GM10266 (cell line): ENCODE measurements at regions not wholly inside any gene's neighbourhood (a gene's known extent, or its start where the extent isn't known, plus 50 kb on each side); places are given as distances from the start of the nearest gene placed in this dataset.

Experiments used
- DNase-seq: peaks from one replicate; pipeline ENCODE4 v3.0.0; 2012; ENCODE audit errors: extremely low spot score
- TF ChIP-seq, protein P1 (sequence below): IDR thresholded peaks from 2 replicates; pipeline ENCODE4 v1.5.1; 2012; ENCODE audit warnings: mild to moderate bottlenecking, low read depth; ENCODE audit not compliant: control insufficient read depth, insufficient read depth; ENCODE audit errors: missing control alignments

DNA sequence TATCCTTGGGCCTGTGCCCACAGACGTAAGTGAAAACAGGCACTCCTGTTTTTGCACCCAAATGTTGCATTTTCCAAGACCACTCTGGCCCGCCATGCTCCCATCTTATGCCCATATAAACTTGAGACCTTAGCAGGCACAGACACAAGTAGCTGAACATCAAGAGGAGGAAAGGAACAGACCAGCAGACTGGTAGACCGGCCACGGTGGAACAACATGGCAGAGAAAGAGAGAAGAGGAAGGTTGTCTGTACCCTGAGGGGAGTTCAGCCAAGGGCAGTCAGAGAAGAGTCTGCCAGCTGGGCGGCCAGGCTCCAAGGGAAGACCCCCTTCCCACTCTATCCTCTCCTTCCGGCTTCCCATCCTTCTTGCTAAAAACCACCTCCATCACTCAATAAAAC lies 85.3 kb downstream of the GPR37 start:
- TF ChIP-seq, protein P1, sequence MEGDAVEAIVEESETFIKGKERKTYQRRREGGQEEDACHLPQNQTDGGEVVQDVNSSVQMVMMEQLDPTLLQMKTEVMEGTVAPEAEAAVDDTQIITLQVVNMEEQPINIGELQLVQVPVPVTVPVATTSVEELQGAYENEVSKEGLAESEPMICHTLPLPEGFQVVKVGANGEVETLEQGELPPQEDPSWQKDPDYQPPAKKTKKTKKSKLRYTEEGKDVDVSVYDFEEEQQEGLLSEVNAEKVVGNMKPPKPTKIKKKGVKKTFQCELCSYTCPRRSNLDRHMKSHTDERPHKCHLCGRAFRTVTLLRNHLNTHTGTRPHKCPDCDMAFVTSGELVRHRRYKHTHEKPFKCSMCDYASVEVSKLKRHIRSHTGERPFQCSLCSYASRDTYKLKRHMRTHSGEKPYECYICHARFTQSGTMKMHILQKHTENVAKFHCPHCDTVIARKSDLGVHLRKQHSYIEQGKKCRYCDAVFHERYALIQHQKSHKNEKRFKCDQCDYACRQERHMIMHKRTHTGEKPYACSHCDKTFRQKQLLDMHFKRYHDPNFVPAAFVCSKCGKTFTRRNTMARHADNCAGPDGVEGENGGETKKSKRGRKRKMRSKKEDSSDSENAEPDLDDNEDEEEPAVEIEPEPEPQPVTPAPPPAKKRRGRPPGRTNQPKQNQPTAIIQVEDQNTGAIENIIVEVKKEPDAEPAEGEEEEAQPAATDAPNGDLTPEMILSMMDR: no peak
- DNase-seq: no peak

GRCh38 chr7:124679586-124680225 lies 85.9 kb downstream of the GPR37 start:
- TF ChIP-seq, protein P1: no peak
- no peak for DNase-seq

- DNase-seq: no peak
- TF ChIP-seq, protein P1: no peak
Measured at GRCh38 chr7:124679146-124679545, 86.4 kb downstream of the GPR37 start.

DNA sequence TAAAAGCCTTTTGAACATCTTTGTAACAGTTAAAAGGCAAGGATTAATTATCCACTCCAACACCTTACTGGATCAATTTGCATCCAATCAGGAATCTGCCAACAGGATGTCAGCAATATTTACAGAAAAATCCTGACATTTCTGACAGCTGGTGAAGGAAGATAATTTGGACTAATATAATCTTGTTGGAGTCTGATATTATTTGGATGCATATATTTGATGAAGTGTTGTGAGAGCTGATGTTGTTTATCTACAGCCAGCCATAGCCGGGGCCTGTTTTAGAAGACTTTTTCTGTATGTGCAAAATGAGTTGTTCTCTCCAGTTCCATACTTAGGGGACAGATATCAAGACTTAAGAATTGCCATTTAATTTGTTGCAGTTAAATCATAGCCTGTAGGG lies 91.1 kb downstream of the GPR37 start:
- no peak for DNase-seq
- TF ChIP-seq, protein P1: no peak

DNA sequence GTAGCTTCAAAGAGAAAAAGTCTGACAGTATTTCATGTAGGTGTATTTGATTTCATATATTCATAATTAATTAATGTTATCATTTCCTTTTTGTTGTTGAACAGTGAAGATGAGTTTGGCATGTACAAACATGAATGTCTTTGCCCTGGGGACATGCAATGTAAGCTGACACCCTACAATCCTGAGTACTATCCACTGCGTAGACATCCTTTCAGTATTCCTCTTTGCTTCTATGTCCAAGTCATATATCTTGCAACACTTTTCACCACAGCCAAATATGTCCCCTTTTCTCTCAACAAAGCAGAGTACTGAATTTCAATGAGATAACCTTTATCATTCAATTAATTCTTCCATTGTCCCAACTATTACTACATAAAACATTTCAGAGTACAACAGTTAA lies 93.6 kb downstream of the GPR37 start:
- TF ChIP-seq, protein P1: no peak
- no peak for DNase-seq

- TF ChIP-seq, protein P1: no peak
- DNase-seq: no peak
Measured at GRCh38 chr7:124667312-124668153, 98.1 kb downstream of the GPR37 start.

- DNase-seq: no peak
- TF ChIP-seq, protein P1: no peak
Measured at GRCh38 chr7:124662937-124663336, 102.7 kb downstream of the GPR37 start.
